OCI-LY7 (cell line): ENCODE measurements at regions not wholly inside any gene's neighbourhood (a gene's known extent, or its start where the extent isn't known, plus 50 kb on each side); places are given as distances from the start of the nearest gene placed in this dataset.

ENCODE experiments used
- BruUV-seq: library from RNA; stranded (reverse); fragments of 400-500 nt; replicated peaks from 2 replicates; lab custom pipeline; 2021; lab: Mats Ljungman, UMichigan
- CTCF ChIA-PET: fragments of 300-600 bp; sonication (Branson Sonifier 250); formaldehyde crosslinking; loops from one replicate; lab custom pipeline; 2022; ENCODE audit warnings: antibody characterized with exemption; ENCODE audit not compliant: unreplicated experiment; lab: Charles Lee
- POLR2A ChIA-PET: fragments of 300-600 bp; sonication (Branson Sonifier 250); formaldehyde crosslinking; loops from one replicate; lab custom pipeline; 2022; ENCODE audit warnings: antibody characterized with exemption; lab: Charles Lee
- DNase-seq: peaks from one replicate; pipeline ENCODE4 v3.0.0-alpha.2; 2015; ENCODE audit warnings: low spot score
- H2AFZ ChIP-seq: fragments of 200-600 bp; sonication (generic), shearing (Covaris generic); 2 replicates; pipeline ENCODE4 v1.6.1; 2014; ENCODE audit warnings: mild to moderate bottlenecking, antibody characterized with exemption, low read length, moderate library complexity
- H3K27ac ChIP-seq: fragments of 200-600 bp; sonication (generic); 2 replicates; pipeline ENCODE4 v1.5.1; 2014; ENCODE audit warnings: mixed run types, low read depth, mild to moderate bottlenecking, moderate library complexity, low read length, inconsistent platforms; ENCODE audit not compliant: poor library complexity, severe bottlenecking
- H3K36me3 ChIP-seq: fragments of 200-600 bp; sonication (generic); 2 replicates; pipeline ENCODE4 v1.6.1; 2014; ENCODE audit warnings: mild to moderate bottlenecking, antibody characterized with exemption, low read length, moderate library complexity, mixed read lengths; ENCODE audit not compliant: insufficient read depth
- H3K4me1 ChIP-seq: fragments of 200-600 bp; sonication (generic); 2 replicates; pipeline ENCODE4 v1.5.1; 2014; ENCODE audit warnings: mild to moderate bottlenecking, low read length; ENCODE audit not compliant: insufficient read depth, poor library complexity, severe bottlenecking
- H3K4me2 ChIP-seq: fragments of 200-600 bp; sonication (generic); 2 replicates; pipeline ENCODE4 v1.6.1; 2014; ENCODE audit warnings: mild to moderate bottlenecking, low read length
- H3K4me3 ChIP-seq: fragments of 200-600 bp; sonication (generic); 2 replicates; pipeline ENCODE4 v1.5.1; 2014; ENCODE audit warnings: mild to moderate bottlenecking, low read depth, low read length; ENCODE audit not compliant: poor library complexity, severe bottlenecking
- H3K79me2 ChIP-seq: fragments of 200-600 bp; sonication (generic); 2 replicates; pipeline ENCODE4 v1.6.1; 2016; ENCODE audit warnings: low read depth, mild to moderate bottlenecking, low read length, moderate library complexity, mixed read lengths; ENCODE audit not compliant: insufficient read depth
- H3K9me2 ChIP-seq: fragments of 200-600 bp; sonication (generic); 2 replicates; pipeline ENCODE4 v1.6.1; 2016; ENCODE audit warnings: mild to moderate bottlenecking, low read length, mixed read lengths; ENCODE audit not compliant: insufficient read depth
- H3K9me3 ChIP-seq: fragments of 200-600 bp; sonication (generic); 2 replicates; pipeline ENCODE4 v1.6.1; 2014; ENCODE audit warnings: mild to moderate bottlenecking, mixed run types, low read length, mixed read lengths
- H4K20me1 ChIP-seq: fragments of 200-600 bp; sonication (generic); 2 replicates; pipeline ENCODE4 v1.6.1; 2014; ENCODE audit warnings: mild to moderate bottlenecking, antibody characterized with exemption, low read length, moderate library complexity, mixed read lengths; ENCODE audit not compliant: insufficient read depth
- EZH2phosphoT487 ChIP-seq: fragments of 200-600 bp; sonication (generic); IDR thresholded peaks from 2 replicates; pipeline ENCODE4 v1.6.1; 2018; ENCODE audit warnings: low read depth, borderline replicate concordance, mild to moderate bottlenecking, mixed run types, antibody characterized with exemption, low read length, moderate library complexity, mixed read lengths
- intact Hi-C: fragments of 100-400 bp; cut with micrococcal nuclease; formaldehyde crosslinking; loops from one replicate; pipeline ENCODE4 v1.10.0; 2022; ENCODE audit not compliant: unreplicated experiment
- TF ChIP-seq, protein P1 (sequence below): fragments of 200-600 bp; sonication (generic); conservative IDR thresholded peaks from 2 replicates; pipeline ENCODE4 v1.5.1; 2014; ENCODE audit warnings: mild to moderate bottlenecking, antibody characterized with exemption, low read length, moderate library complexity, mixed read lengths

DNA sequence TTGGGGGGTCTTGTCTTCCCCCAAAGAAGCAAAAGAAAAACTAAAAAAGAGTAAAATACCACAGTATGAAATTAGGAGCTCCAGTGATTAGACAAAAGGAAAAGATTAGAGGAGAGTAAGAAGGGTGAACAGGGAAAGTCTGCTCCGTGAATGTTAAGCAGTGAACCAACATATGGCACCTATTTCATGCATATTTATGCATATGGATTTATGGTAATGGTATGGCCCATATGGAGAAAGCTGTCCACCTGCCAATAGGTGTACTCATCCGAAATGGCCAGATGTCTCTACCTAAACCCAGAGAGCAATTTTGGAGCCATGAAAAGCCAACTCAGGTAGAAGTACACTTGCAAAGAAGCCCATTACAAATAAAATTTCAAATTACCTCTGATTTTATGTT lies 404.0 kb upstream of the RAB6C start:
- H3K79me2 ChIP-seq, result no peaks in the 10 kb centered on the region
- no peak overlapping the region for H3K4me2 ChIP-seq
- intact Hi-C loops, result no loop called here
- no peak for DNase-seq
- no peaks in the 10 kb centered on the region for H4K20me1 ChIP-seq
- no peaks in the 10 kb centered on the region for H3K36me3 ChIP-seq
- CTCF ChIA-PET, result interaction anchor here (0.5 kb wide), 1 partner anchor 32 kb away, joined by 3 read pairs; no protein-coding TSS in a partner anchor
- no TSS peak for BruUV-seq
- no peak overlapping the region for H3K4me3 ChIP-seq
- H2AFZ ChIP-seq, result no peak overlapping the region
- POLR2A ChIA-PET, result no interaction called here
- no peak overlapping the region for H3K27ac ChIP-seq
- no peaks in the 10 kb centered on the region for H3K9me2 ChIP-seq
- no peaks in the 10 kb centered on the region for H3K4me1 ChIP-seq
- no peaks in the 10 kb centered on the region for H3K9me3 ChIP-seq
- TF ChIP-seq EZH2phosphoT487, result no peak
- TF ChIP-seq, protein P1, sequence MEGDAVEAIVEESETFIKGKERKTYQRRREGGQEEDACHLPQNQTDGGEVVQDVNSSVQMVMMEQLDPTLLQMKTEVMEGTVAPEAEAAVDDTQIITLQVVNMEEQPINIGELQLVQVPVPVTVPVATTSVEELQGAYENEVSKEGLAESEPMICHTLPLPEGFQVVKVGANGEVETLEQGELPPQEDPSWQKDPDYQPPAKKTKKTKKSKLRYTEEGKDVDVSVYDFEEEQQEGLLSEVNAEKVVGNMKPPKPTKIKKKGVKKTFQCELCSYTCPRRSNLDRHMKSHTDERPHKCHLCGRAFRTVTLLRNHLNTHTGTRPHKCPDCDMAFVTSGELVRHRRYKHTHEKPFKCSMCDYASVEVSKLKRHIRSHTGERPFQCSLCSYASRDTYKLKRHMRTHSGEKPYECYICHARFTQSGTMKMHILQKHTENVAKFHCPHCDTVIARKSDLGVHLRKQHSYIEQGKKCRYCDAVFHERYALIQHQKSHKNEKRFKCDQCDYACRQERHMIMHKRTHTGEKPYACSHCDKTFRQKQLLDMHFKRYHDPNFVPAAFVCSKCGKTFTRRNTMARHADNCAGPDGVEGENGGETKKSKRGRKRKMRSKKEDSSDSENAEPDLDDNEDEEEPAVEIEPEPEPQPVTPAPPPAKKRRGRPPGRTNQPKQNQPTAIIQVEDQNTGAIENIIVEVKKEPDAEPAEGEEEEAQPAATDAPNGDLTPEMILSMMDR, result no peak

DNA sequence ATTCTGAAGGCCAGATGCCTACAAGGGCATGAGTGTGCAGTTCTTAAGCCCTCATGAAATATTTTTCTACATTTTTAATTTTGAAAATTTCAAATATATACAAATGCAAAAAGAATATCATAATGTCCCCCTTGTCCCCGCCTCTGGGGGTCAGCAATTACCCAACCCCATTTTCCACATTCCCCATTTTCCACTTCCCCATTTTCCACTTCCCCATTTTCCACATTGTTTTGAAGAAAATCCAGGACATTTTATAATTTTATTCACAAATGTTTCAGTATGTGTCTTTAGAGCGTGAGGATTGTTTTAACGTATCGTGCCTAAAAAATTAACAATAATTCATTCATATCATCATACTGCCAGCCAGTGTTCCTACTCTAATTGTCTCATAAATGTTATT lies 403.6 kb upstream of the RAB6C start:
- POLR2A ChIA-PET, result no interaction called here
- Histone ChIP-seq H3K27ac (no peak overlapping the region), H3K4me3 (no peak overlapping the region), H3K79me2 (no peaks in the 10 kb centered on the region), H2AFZ (no peak overlapping the region), H3K4me2 (no peak overlapping the region), H3K9me2 (no peaks in the 10 kb centered on the region), H3K9me3 (no peaks in the 10 kb centered on the region), H4K20me1 (no peaks in the 10 kb centered on the region), H3K36me3 (no peaks in the 10 kb centered on the region), H3K4me1 (no peaks in the 10 kb centered on the region)
- no peak for TF ChIP-seq EZH2phosphoT487
- TF ChIP-seq, protein P1, result no peak
- CTCF ChIA-PET, result interaction anchor here (0.5 kb wide), 1 partner anchor 32 kb away, joined by 3 read pairs; no protein-coding TSS in a partner anchor
- DNase-seq, result no peak
- intact Hi-C loops, result no loop called here
- no TSS peak for BruUV-seq

DNA sequence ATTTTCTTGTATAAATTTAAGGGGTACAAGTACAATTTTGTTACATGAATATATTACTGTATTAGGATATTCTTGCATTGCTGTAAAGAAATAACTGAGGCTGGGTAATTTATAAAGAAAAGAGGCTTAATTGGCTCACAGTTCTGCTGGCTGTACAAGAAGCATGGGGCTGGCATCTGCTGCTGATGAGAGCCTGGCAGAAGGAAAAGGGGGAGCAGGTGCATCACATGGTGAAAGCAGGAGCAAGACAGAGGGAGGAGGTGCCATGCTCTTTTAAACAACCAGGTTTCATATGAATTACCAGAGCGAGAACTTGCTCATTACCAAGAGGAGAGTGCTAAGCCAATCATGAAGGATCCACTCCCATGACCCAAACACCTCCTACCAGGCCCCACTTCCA lies 399.5 kb upstream of the RAB6C start:
- no peaks in the 10 kb centered on the region for H3K9me3 ChIP-seq
- H3K27ac ChIP-seq, result no peak overlapping the region
- intact Hi-C loops, result no loop called here
- no TSS peak for BruUV-seq
- H3K79me2 ChIP-seq, result no peaks in the 10 kb centered on the region
- no peaks in the 10 kb centered on the region for H3K4me1 ChIP-seq
- no peaks in the 10 kb centered on the region for H4K20me1 ChIP-seq
- ChIA-PET POLR2A (no interaction called here), CTCF (no interaction called here)
- DNase-seq, result no peak
- no peaks in the 10 kb centered on the region for H3K36me3 ChIP-seq
- no peak overlapping the region for H3K4me2 ChIP-seq
- H2AFZ ChIP-seq, result no peak overlapping the region
- H3K9me2 ChIP-seq, result no peaks in the 10 kb centered on the region
- TF ChIP-seq, protein P1, result no peak
- TF ChIP-seq EZH2phosphoT487, result no peak
- H3K4me3 ChIP-seq, result no peak overlapping the region
